SK-N-SH treated with all-trans-retinoic acid at 6 μM for 48 hours (cell line): ENCODE measurements at regions not wholly inside any gene's neighbourhood (a gene's known extent, or its start where the extent isn't known, plus 50 kb on each side); places are given as distances from the start of the nearest gene placed in this dataset.
"Not testable (repeated sequence)": the region's sequence is repeated elsewhere in the genome, so short reads cannot be mapped to it uniquely, and the experiment has no call there.

Experiments used
- ATAC-seq: fragments of 200-7000 bp; cut with Tn5 transposase; 3 replicates; pipeline ENCODE4 v1.9.1; 2020; ENCODE audit warnings: mild to moderate bottlenecking, moderate library complexity
- ARNTL ChIP-seq: fragments of 450-650 bp; formaldehyde crosslinking; IDR thresholded peaks from 2 replicates; pipeline ENCODE4 v1.5.0; 2020; ENCODE audit warnings: low read depth, mild to moderate bottlenecking, moderate library complexity, borderline replicate concordance
- BACH2 ChIP-seq: fragments of 250-450 bp; sonication (Bioruptor Pico); IDR thresholded peaks from 2 replicates; pipeline ENCODE4 v1.9.0; 2021; ENCODE audit warnings: mild to moderate bottlenecking, borderline replicate concordance
- CSDC2 ChIP-seq: fragments of 250-450 bp; sonication (Bioruptor Pico); IDR thresholded peaks from 2 replicates; pipeline ENCODE4 v1.5.0; 2020; ENCODE audit warnings: mild to moderate bottlenecking, moderate library complexity
- ESRRG ChIP-seq: fragments of 250-450 bp; sonication (Bioruptor Pico); IDR thresholded peaks from 2 replicates; pipeline ENCODE4 v1.6.1; 2021; ENCODE audit warnings: mild to moderate bottlenecking
- GLIS3 ChIP-seq: fragments of 250-450 bp; sonication (Bioruptor Pico); IDR thresholded peaks from 2 replicates; pipeline ENCODE4 v1.5.0; 2020; ENCODE audit warnings: mild to moderate bottlenecking, moderate library complexity
- OSR1 ChIP-seq: fragments of 250-450 bp; sonication (Bioruptor Pico); IDR thresholded peaks from 2 replicates; pipeline ENCODE4 v1.8.0; 2022; ENCODE audit warnings: moderate library complexity, mild to moderate bottlenecking, inconsistent platforms
- PPARA ChIP-seq: fragments of 250-450 bp; sonication (Bioruptor Pico); IDR thresholded peaks from 2 replicates; pipeline ENCODE4 v1.5.0; 2020; ENCODE audit warnings: mild to moderate bottlenecking, borderline replicate concordance
- RARB ChIP-seq: fragments of 250-450 bp; sonication (Bioruptor Pico); IDR thresholded peaks from 2 replicates; pipeline ENCODE4 v1.8.0; 2021; ENCODE audit warnings: mild to moderate bottlenecking, moderate library complexity
- SNAI2 ChIP-seq: fragments of 250-450 bp; sonication (Bioruptor Pico); IDR thresholded peaks from 2 replicates; pipeline ENCODE4 v1.5.0; 2020; ENCODE audit warnings: mild to moderate bottlenecking, moderate library complexity
- TCF4 ChIP-seq: fragments of 250-450 bp; sonication (Bioruptor Pico); IDR thresholded peaks from 2 replicates; pipeline ENCODE4 v1.8.0; 2021; ENCODE audit warnings: mild to moderate bottlenecking, moderate library complexity, borderline replicate concordance
- ZC3H10 ChIP-seq: fragments of 250-450 bp; sonication (Bioruptor Pico); IDR thresholded peaks from 2 replicates; pipeline ENCODE4 v1.5.1; 2021; ENCODE audit warnings: mild to moderate bottlenecking, moderate library complexity
- ZFP3 ChIP-seq: fragments of 250-450 bp; sonication (Bioruptor Pico); IDR thresholded peaks from 2 replicates; pipeline ENCODE4 v1.5.0; 2020; ENCODE audit warnings: mild to moderate bottlenecking, moderate library complexity
- ZFP30 ChIP-seq: fragments of 450-650 bp; formaldehyde crosslinking; IDR thresholded peaks from 2 replicates; pipeline ENCODE4 v1.5.0; 2022; ENCODE audit warnings: mild to moderate bottlenecking, moderate library complexity
- ZNF565 ChIP-seq: fragments of 450-650 bp; formaldehyde crosslinking; conservative IDR thresholded peaks from 2 replicates; pipeline ENCODE4 v1.5.0; 2020; ENCODE audit warnings: low read depth, mild to moderate bottlenecking, moderate library complexity
- ZNF70 ChIP-seq: fragments of 450-650 bp; formaldehyde crosslinking; IDR thresholded peaks from 2 replicates; pipeline ENCODE4 v1.5.0; 2020; ENCODE audit warnings: mild to moderate bottlenecking, moderate library complexity
- ZNF8 ChIP-seq: fragments of 450-650 bp; formaldehyde crosslinking; IDR thresholded peaks from 2 replicates; pipeline ENCODE4 v1.5.0; 2020; ENCODE audit warnings: mild to moderate bottlenecking, moderate library complexity
- TF ChIP-seq, protein P1 (sequence below): fragments of 250-450 bp; sonication (Bioruptor Pico); IDR thresholded peaks from 2 replicates; pipeline ENCODE4 v1.8.0; 2020; ENCODE audit warnings: mild to moderate bottlenecking, moderate library complexity, borderline replicate concordance
- TF ChIP-seq, protein P2 (sequence below): fragments of 250-450 bp; sonication (Bioruptor Pico); IDR thresholded peaks from 2 replicates; pipeline ENCODE4 v1.8.0; 2021; ENCODE audit warnings: low read depth, mild to moderate bottlenecking, moderate library complexity, borderline replicate concordance
- TF ChIP-seq, protein P3 (sequence below): fragments of 250-450 bp; sonication (Bioruptor Pico); IDR thresholded peaks from 2 replicates; pipeline ENCODE4 v1.5.1; 2021; ENCODE audit warnings: mild to moderate bottlenecking, moderate library complexity

DNA sequence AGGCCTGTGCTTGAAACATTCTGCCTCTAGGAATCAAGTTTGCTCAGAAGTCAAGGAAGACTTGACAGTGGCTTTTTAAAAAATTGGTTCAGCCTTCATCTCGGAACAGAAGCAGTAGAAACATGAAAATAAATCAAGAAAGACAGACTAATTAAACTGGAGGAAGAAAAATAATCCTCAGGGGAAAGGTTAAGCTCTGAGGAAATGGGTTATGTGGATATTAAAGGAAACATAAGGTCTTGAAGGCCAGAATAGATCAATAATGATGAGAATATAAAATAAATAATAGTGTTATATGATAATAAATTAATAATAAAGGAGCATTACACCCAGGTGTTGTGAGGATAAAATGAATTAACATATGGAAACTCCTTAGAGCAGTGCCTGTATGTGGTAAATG is 121.7 kb downstream of the GPR63 start (continued):
- TF ChIP-seq, protein P1, sequence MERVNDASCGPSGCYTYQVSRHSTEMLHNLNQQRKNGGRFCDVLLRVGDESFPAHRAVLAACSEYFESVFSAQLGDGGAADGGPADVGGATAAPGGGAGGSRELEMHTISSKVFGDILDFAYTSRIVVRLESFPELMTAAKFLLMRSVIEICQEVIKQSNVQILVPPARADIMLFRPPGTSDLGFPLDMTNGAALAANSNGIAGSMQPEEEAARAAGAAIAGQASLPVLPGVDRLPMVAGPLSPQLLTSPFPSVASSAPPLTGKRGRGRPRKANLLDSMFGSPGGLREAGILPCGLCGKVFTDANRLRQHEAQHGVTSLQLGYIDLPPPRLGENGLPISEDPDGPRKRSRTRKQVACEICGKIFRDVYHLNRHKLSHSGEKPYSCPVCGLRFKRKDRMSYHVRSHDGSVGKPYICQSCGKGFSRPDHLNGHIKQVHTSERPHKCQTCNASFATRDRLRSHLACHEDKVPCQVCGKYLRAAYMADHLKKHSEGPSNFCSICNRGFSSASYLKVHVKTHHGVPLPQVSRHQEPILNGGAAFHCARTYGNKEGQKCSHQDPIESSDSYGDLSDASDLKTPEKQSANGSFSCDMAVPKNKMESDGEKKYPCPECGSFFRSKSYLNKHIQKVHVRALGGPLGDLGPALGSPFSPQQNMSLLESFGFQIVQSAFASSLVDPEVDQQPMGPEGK (CRISPR knock-in tag), result no peak
- TF ChIP-seq TCF4 (CRISPR knock-in tag), result no peak
- TF ChIP-seq, all 23 proteins: peak for 0

DNA sequence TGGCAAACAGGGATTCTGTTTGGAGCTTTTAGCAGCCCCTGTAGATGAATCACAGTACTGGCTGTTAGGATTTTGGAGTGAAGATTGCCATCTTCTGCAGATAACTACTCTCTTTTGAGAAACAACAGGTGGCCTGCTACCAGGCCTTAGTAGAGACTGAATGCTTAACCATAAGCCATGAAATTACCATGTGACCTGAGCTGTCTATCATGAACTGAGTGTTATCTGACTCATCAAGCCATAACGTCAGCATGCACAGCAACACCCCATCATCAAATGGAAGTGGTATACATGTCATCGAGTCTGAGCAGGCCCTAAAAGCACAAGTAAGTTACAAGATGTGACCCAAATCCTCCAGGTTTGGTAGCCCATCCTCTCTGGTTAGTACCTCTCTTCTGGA is 132.6 kb downstream of the GPR63 start:
- ATAC-seq, result no peak
- no peak for TF ChIP-seq ZNF8 (CRISPR knock-in tag)
- no peak for TF ChIP-seq ZFP3 (CRISPR knock-in tag)
- no peak for TF ChIP-seq TCF4 (CRISPR knock-in tag)
- no peak for TF ChIP-seq ZNF70 (CRISPR knock-in tag)
- TF ChIP-seq OSR1, result no peak
- no peak for TF ChIP-seq ZC3H10 (CRISPR knock-in tag)
- no peak for TF ChIP-seq ZFP30 (CRISPR knock-in tag)
- no peak for TF ChIP-seq ZNF565 (CRISPR knock-in tag)
- TF ChIP-seq SNAI2 (CRISPR knock-in tag), result no peak
- TF ChIP-seq, protein P2, sequence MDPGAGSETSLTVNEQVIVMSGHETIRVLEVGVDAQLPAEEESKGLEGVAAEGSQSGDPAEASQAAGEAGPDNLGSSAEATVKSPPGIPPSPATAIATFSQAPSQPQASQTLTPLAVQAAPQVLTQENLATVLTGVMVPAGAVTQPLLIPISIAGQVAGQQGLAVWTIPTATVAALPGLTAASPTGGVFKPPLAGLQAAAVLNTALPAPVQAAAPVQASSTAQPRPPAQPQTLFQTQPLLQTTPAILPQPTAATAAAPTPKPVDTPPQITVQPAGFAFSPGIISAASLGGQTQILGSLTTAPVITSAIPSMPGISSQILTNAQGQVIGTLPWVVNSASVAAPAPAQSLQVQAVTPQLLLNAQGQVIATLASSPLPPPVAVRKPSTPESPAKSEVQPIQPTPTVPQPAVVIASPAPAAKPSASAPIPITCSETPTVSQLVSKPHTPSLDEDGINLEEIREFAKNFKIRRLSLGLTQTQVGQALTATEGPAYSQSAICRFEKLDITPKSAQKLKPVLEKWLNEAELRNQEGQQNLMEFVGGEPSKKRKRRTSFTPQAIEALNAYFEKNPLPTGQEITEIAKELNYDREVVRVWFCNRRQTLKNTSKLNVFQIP (CRISPR knock-in tag), result no peak
- TF ChIP-seq CSDC2 (CRISPR knock-in tag), result no peak
- no peak for TF ChIP-seq ESRRG (CRISPR knock-in tag)
- TF ChIP-seq, all 23 proteins: peak for 0

DNA sequence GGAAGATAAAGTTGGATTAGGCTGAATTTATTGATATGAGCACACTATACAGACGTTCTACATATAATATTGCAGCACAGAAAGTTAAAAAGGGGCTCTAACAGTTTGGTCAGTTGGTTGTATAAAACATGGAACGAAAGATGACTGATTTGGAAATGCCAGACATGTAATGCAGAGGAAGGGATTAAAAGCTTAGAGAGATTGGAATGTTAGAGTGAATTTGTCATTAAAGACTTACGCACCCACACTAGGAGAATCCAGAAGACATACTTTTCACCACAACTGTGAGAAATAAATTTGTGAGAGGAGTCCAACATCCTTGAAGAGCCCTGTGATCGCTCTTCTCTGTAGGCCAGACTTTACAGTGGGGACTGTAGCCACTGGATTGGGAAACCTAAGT is 134.7 kb downstream of the GPR63 start:
- no peak for ATAC-seq
- TF ChIP-seq ZNF70 (CRISPR knock-in tag) (no peak), ESRRG (CRISPR knock-in tag) (no peak), ZNF8 (CRISPR knock-in tag) (no peak), SNAI2 (CRISPR knock-in tag) (no peak), ZC3H10 (CRISPR knock-in tag) (no peak), ZFP30 (CRISPR knock-in tag) (no peak), RARB (CRISPR knock-in tag) (no peak), ZFP3 (CRISPR knock-in tag) (no peak), PPARA (CRISPR knock-in tag) (no peak), BACH2 (CRISPR knock-in tag) (no peak)
- TF ChIP-seq, protein P2 (CRISPR knock-in tag), result no peak
- TF ChIP-seq, all 23 proteins: peak for 0

DNA sequence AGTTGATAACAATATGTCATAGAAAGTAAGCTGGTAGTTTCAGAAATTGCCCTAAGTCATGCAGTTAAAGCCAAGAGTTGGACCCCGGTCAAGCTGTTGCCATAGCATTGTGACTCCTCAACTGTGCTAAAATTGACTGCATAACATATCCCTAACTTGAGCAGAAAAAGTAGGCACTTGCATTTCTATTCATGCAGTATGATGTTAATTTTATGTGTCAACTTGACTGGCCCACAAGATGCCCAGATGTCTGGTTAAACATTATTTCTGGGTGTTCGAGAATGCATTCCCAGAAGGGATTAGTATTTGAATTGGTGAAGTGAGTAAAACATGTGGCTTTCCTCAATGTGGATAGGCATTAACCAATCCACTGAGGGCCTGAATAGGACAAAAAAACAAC is 136.4 kb downstream of the GPR63 start:
- no peak for ATAC-seq
- TF ChIP-seq CSDC2 (CRISPR knock-in tag), result no peak
- no peak for TF ChIP-seq ARNTL (CRISPR knock-in tag)
- no peak for TF ChIP-seq SNAI2 (CRISPR knock-in tag)
- TF ChIP-seq, protein P1 (CRISPR knock-in tag), result no peak
- no peak for TF ChIP-seq GLIS3 (CRISPR knock-in tag)
- TF ChIP-seq ZNF8 (CRISPR knock-in tag), result no peak
- TF ChIP-seq ZFP30 (CRISPR knock-in tag), result no peak
- no peak for TF ChIP-seq ZNF70 (CRISPR knock-in tag)
- TF ChIP-seq, protein P3, sequence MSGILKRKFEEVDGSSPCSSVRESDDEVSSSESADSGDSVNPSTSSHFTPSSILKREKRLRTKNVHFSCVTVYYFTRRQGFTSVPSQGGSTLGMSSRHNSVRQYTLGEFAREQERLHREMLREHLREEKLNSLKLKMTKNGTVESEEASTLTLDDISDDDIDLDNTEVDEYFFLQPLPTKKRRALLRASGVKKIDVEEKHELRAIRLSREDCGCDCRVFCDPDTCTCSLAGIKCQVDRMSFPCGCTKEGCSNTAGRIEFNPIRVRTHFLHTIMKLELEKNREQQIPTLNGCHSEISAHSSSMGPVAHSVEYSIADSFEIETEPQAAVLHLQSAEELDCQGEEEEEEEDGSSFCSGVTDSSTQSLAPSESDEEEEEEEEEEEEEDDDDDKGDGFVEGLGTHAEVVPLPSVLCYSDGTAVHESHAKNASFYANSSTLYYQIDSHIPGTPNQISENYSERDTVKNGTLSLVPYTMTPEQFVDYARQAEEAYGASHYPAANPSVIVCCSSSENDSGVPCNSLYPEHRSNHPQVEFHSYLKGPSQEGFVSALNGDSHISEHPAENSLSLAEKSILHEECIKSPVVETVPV, result no peak
- TF ChIP-seq BACH2 (CRISPR knock-in tag), result no peak
- TF ChIP-seq, all 23 proteins: peak for 0

DNA sequence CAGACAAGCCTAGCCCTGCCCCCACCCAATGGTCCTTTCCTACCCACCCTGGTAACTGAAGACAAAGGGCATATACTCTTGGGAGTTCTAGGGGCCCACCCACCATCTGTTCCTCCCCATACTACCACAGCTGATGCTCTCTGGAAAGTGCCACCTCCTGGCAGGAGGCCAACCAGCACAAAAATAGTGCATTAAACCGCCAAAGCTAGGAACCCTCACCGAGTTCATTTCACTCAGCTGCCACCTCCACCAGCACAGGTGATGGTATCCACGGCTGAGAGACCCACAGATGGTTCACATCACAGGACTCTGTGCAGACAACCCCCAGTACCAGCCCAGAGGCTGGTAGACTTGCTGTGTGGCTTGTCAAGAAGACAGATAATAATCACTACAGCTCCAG is 131.5 kb downstream of the FHL5 start:
- not testable (repeated sequence) for ATAC-seq
